ENCODE measurements at regions not wholly inside any gene's neighbourhood (a gene's known extent, or its start where the extent isn't known, plus 50 kb on each side); places are given as distances from the start of the nearest gene placed in this dataset.

DNA sequence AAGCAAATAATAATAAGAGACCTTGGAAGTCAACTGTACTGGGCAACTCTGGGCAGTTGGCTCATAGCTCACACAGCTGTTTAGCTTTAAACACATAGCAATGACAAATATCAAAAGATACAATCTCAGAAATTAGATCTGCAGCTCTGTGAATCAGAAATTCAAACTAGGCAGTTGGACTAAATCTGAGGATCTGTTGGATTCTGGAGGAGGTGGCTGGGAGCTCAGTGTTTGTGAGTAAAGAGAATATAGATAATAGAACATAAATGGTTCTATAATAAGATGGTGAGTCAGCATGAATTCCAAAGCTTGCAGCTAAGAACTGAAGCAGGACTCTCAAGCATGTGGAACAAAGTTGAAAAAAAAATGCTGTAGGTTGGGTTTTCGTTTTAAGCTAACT, 1949.4 kb upstream of the SEL1L start:
- H3K9ac ChIP-seq (ENCODE audit: low read depth in 2 of 2, low read length in 2 of 2): no peak overlapping the region
- intact Hi-C loops (cut with DNase I): no loop called here

DNA sequence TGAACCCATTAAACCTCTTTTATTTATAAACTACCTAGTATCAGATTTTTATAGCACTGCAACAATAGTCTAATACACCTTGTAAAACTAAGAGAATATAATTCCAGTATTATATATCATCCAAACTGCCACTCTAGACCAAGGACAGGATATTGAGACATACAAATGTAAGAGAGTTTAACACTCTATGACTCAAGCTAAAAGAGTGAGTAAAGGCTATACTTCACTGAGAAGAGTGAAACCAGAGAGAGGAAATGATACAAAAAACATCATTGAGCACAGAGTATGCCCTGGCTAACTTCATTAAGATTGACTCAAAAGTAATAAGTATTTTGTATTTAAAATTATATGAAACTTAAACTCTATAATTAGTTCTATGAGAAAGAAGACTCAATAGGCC, 1951.9 kb upstream of the SEL1L start:
- DNase-seq: no peak
- Histone ChIP-seq H3K4me1 (no peaks in the 10 kb centered on the region), H3K27me3 (no peaks in the 10 kb centered on the region), H3K4me3 (no peak overlapping the region), H3K9me3 (no peaks in the 10 kb centered on the region), H3K36me3 (no peaks in the 10 kb centered on the region), H3K27ac (no peak overlapping the region), H3K9ac (ENCODE audit: low read depth in 2 of 2, low read length in 2 of 2) (no peak overlapping the region)
- TF ChIP-seq CTCF (IDR thresholded peaks at IDR 0.05): no peak
- intact Hi-C loops (cut with DNase I): no loop called here

More for the DNA sequence above, 1949.4 kb upstream of the SEL1L start:
- Histone ChIP-seq H3K4me3 (no peak overlapping the region), H3K4me1 (no peaks in the 10 kb centered on the region), H3K27ac (no peak overlapping the region), H3K9me3 (no peaks in the 10 kb centered on the region), H3K36me3 (no peaks in the 10 kb centered on the region), H3K27me3 (no peaks in the 10 kb centered on the region)
- no peak for DNase-seq
- TF ChIP-seq CTCF (IDR thresholded peaks at IDR 0.05): no peak

DNA sequence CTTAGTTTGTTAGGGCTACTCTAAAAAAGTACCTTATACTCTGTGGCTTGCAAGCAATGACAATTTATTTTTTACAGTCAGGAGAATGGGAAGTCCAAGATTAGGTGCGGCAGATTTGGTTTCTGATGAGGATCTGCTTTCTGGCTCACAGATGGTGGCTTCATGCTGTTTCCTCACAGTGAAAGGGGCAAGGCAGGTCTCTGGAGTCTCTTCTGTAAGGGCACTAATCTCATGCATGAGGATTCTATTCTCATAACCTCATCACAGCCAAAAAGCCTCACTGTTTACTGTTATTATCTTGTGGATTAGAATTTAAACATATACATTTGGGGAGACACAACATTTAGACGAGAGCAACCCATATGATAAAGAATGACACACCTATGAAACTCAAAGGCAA, 1957.4 kb upstream of the SEL1L start:
- H3K4me1 ChIP-seq: no peaks in the 10 kb centered on the region
- TF ChIP-seq CTCF (IDR thresholded peaks at IDR 0.05): no peak
- no peaks in the 10 kb centered on the region for H3K9me3 ChIP-seq
- DNase-seq: no peak
- H3K4me3 ChIP-seq: no peak overlapping the region
- H3K9ac ChIP-seq (ENCODE audit: low read depth in 2 of 2, low read length in 2 of 2): no peak overlapping the region
- H3K36me3 ChIP-seq: no peaks in the 10 kb centered on the region
- intact Hi-C loops (cut with DNase I): no loop called here
- H3K27me3 ChIP-seq: no peaks in the 10 kb centered on the region
- no peak overlapping the region for H3K27ac ChIP-seq

GRCh38 chr14:83520837-83521236, 1987.2 kb upstream of the SEL1L start:
- Histone ChIP-seq H3K4me3 (no peak overlapping the region), H3K27me3 (no peaks in the 10 kb centered on the region), H3K27ac (no peak overlapping the region), H3K4me1 (no peaks in the 10 kb centered on the region), H3K9me3 (no peaks in the 10 kb centered on the region), H3K9ac (ENCODE audit: low read depth in 2 of 2, low read length in 2 of 2) (no peak overlapping the region), H3K36me3 (no peaks in the 10 kb centered on the region)
- intact Hi-C loops (cut with DNase I): no loop called here
- TF ChIP-seq CTCF (IDR thresholded peaks at IDR 0.05): no peak
- DNase-seq: no peak

- no peaks in the 10 kb centered on the region for H3K9me3 ChIP-seq
- H3K4me3 ChIP-seq: no peak overlapping the region
- no peaks in the 10 kb centered on the region for H3K36me3 ChIP-seq
- intact Hi-C loops (cut with DNase I): no loop called here
- H3K9ac ChIP-seq (ENCODE audit: low read depth in 2 of 2, low read length in 2 of 2): no peak overlapping the region
- no peaks in the 10 kb centered on the region for H3K27me3 ChIP-seq
- TF ChIP-seq CTCF (IDR thresholded peaks at IDR 0.05): no peak
- DNase-seq: no peak
- no peaks in the 10 kb centered on the region for H3K4me1 ChIP-seq
- H3K27ac ChIP-seq: no peak overlapping the region
Observed at GRCh38 chr14:83529531-83529930, 1995.9 kb upstream of the SEL1L start.

DNA sequence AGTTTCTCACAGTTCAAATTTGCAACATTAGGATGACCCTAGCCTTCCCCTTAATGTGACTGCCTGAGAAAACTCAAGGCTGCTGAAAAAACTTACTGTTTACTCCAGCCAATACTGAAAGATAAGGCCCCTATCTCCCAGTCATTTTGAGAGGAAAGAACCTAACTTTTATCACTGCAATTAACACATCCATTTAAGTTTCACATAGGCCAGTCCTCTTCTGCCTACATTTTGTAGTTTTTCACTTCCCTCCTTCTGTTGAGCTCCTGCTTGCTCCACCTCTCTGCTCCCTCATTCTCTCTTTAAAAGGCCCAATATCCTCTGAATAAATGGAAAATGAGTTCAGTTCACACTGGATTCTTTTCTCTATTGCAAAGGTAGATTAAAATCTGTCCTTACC, 1996.2 kb upstream of the FLRT2 start:
- H3K9me3 ChIP-seq: no peaks in the 10 kb centered on the region
- no peak overlapping the region for H3K9ac ChIP-seq (ENCODE audit: low read depth in 2 of 2, low read length in 2 of 2)
- TF ChIP-seq CTCF (IDR thresholded peaks at IDR 0.05): no peak
- no peak overlapping the region for H3K4me3 ChIP-seq
- H3K27me3 ChIP-seq: no peaks in the 10 kb centered on the region
- no peak overlapping the region for H3K27ac ChIP-seq
- intact Hi-C loops (cut with DNase I): no loop called here
- H3K4me1 ChIP-seq: no peaks in the 10 kb centered on the region
- H3K36me3 ChIP-seq: no peaks in the 10 kb centered on the region
- DNase-seq: no peak
